ENCODE measurements at regions not wholly inside any gene's neighbourhood (a gene's known extent, or its start where the extent isn't known, plus 50 kb on each side); places are given as distances from the start of the nearest gene placed in this dataset.

DNA sequence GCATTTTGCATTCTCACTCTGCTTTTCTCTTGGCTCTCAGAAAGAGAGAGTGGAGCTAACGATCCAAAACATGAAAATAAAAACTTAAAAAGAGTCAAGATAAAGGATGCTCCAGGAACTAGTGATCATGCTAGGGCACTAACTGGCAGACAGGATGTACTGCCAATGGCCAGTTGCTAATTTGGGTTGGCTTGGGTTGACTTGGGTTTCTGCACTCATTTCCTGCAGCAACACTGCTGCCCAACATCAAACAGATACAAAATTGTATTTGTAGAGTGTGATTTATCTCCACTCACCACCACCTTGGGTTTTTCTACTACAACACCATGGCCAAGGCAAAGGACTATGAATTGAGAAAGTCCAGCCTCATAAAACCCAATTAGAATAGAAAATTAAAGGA is 662.3 kb upstream of the PTBP2 start:
- TF ChIP-seq, protein P1, sequence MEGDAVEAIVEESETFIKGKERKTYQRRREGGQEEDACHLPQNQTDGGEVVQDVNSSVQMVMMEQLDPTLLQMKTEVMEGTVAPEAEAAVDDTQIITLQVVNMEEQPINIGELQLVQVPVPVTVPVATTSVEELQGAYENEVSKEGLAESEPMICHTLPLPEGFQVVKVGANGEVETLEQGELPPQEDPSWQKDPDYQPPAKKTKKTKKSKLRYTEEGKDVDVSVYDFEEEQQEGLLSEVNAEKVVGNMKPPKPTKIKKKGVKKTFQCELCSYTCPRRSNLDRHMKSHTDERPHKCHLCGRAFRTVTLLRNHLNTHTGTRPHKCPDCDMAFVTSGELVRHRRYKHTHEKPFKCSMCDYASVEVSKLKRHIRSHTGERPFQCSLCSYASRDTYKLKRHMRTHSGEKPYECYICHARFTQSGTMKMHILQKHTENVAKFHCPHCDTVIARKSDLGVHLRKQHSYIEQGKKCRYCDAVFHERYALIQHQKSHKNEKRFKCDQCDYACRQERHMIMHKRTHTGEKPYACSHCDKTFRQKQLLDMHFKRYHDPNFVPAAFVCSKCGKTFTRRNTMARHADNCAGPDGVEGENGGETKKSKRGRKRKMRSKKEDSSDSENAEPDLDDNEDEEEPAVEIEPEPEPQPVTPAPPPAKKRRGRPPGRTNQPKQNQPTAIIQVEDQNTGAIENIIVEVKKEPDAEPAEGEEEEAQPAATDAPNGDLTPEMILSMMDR (conservative IDR thresholded peaks at IDR 0.05; ENCODE audit: low read depth, low read length): no peak
- no peak for TF ChIP-seq EZH2 (IDR thresholded peaks at IDR 0.05; ENCODE audit: low read length, unreplicated experiment)
